NT2/D1 (cell line): ENCODE measurements at regions not wholly inside any gene's neighbourhood (a gene's known extent, or its start where the extent isn't known, plus 50 kb on each side); places are given as distances from the start of the nearest gene placed in this dataset.

Experiments used
- SUZ12 ChIP-seq: IDR thresholded peaks from 2 replicates; pipeline ENCODE4 v1.6.1; 2011; ENCODE audit not compliant: insufficient read length, insufficient read depth; ENCODE audit errors: extremely low read depth
- YY1 ChIP-seq: IDR thresholded peaks from 2 replicates; pipeline ENCODE4 v1.6.1; 2011; ENCODE audit not compliant: insufficient read length, insufficient read depth
- ZNF274 ChIP-seq: IDR thresholded peaks from 2 replicates; pipeline ENCODE4 v1.6.1; 2011; ENCODE audit warnings: mild to moderate bottlenecking, low read depth, low read length

DNA sequence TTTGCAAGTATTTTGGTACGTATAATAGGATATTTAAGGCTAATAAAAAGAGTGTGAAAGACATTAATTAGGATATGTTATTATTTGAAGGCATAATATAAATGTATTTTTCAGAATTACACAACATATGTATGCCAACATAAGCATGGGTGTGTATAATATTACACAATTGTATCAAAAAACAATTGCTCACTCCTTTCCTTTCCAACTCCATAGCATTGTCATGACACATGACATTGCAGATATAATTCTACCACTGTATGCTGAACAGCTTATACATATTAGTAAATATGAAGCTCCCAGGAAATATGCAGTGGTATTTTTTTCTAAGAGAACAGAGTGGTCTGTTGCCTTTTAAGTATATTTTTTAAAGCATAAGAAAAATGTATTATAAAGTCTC lies 593.1 kb downstream of the TMX3 start:
- TF ChIP-seq ZNF274 = no peak
- TF ChIP-seq YY1 = no peak
- no peak for TF ChIP-seq SUZ12
